ENCODE measurements at regions not wholly inside any gene's neighbourhood (a gene's known extent, or its start where the extent isn't known, plus 50 kb on each side); places are given as distances from the start of the nearest gene placed in this dataset.

DNA sequence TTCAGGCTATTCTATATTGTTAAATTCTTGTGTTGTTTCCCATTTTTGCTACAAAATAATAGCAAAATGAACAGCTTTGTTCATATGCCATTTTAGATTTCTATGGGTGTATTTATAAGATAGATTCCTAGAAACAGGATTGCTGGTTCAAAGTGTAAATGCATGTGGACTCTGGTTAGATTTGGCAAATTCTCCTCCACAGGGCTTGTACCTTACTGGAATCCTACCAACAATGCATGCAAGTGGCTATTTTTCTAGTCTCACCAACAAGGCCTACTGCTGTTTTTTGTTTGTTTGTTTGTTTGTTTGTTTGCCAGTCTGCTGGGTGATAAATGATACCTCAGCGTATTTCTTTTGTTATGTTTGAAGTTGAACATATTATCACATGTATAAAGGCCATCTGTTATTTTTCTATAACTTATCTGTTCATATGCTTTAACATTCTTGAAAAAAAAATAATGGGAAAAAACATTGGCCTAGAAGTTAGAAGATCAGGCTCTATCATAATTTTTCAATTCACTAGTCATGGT lies 87.1 kb upstream of the AHR start (continued):
- TF ChIP-seq, protein P1, sequence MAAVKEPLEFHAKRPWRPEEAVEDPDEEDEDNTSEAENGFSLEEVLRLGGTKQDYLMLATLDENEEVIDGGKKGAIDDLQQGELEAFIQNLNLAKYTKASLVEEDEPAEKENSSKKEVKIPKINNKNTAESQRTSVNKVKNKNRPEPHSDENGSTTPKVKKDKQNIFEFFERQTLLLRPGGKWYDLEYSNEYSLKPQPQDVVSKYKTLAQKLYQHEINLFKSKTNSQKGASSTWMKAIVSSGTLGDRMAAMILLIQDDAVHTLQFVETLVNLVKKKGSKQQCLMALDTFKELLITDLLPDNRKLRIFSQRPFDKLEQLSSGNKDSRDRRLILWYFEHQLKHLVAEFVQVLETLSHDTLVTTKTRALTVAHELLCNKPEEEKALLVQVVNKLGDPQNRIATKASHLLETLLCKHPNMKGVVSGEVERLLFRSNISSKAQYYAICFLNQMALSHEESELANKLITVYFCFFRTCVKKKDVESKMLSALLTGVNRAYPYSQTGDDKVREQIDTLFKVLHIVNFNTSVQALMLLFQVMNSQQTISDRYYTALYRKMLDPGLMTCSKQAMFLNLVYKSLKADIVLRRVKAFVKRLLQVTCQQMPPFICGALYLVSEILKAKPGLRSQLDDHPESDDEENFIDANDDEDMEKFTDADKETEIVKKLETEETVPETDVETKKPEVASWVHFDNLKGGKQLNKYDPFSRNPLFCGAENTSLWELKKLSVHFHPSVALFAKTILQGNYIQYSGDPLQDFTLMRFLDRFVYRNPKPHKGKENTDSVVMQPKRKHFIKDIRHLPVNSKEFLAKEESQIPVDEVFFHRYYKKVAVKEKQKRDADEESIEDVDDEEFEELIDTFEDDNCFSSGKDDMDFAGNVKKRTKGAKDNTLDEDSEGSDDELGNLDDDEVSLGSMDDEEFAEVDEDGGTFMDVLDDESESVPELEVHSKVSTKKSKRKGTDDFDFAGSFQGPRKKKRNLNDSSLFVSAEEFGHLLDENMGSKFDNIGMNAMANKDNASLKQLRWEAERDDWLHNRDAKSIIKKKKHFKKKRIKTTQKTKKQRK (IDR thresholded peaks at IDR 0.05; ENCODE audit: low read length) = no peak
- TF ChIP-seq ARID2 (CRISPR knock-in tag; IDR thresholded peaks at IDR 0.05; ENCODE audit: borderline replicate concordance) = no peak
- no peak for TF ChIP-seq SRSF4 (IDR thresholded peaks at IDR 0.05; ENCODE audit: low read depth, low read length, poor library complexity, severe bottlenecking)
- no peak for TF ChIP-seq MTF2 (CRISPR knock-in tag; IDR thresholded peaks at IDR 0.05; ENCODE audit: borderline replicate concordance)
- peak; percentile 53; the same call in 1 of the 2 replicates for TF ChIP-seq ZBTB37 (CRISPR knock-in tag; IDR thresholded peaks at IDR 0.05)
- no peak for TF ChIP-seq THAP7 (CRISPR knock-in tag; IDR thresholded peaks at IDR 0.05)

DNA sequence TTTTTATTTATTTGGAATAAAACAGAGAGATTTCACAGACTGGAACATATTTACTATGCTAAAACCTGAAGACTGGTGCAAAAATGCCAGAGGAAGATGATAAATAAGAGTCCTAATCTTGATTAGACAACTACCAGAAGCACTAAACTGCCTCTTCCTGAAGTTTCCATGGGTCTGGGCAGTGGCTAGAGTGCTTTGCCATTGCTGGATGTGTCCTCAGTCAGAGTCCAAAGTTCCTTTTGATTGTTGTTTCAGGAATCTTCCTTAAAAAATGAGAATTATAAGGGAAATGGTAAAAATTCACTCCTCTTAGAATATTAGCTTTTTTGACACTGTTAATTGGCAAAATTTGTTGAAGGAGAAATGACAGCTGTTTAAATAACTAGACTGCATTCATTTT lies 86.3 kb upstream of the AHR start:
- ChIA-PET POLR2A (no interaction called here), CTCF (ENCODE audit: low intra/inter-chr PET ratio, low total read pairs) (no interaction called here)
- in situ Hi-C loops (cut with HindIII; ENCODE audit: extremely low pct_ligation_motif_present, low pct_unique_long_range_greater_than_20kb) (no loop called here), intact Hi-C loops (cut with micrococcal nuclease; ENCODE audit: unreplicated experiment) (no loop called here)
- H3K79me2 ChIP-seq (ENCODE audit: insufficient read depth, low read length) = no peaks in the 10 kb centered on the region
- DNase-seq (ENCODE audit: low spot score) (peak; percentile 48), FAIRE-seq (no peak), ATAC-seq (peak; percentile 62; the same call in 1 of the 3 replicates)
- H2AFZ ChIP-seq (ENCODE audit: low read length) = no peak overlapping the region
- no peaks in the 10 kb centered on the region for H3K36me3 ChIP-seq (replicated peaks in 1 of 2; ENCODE audit: control insufficient read depth in 1 of 2, insufficient read depth in 2 of 2, low read length in 2 of 2)
- no TSS peak for BruUV-seq (replicated peaks)
- no peaks in the 10 kb centered on the region for H3K9me3 ChIP-seq (ENCODE audit: low read length)
- peaks cover 27% of the 10 kb centered on the region for H3K4me1 ChIP-seq (ENCODE audit: insufficient read depth, low read length)
- no peak overlapping the region for H3K4me3 ChIP-seq (replicated peaks in 1 of 3; ENCODE audit: insufficient read depth in 1 of 3, low read depth in 2 of 3, low read length in 3 of 3)
- H3K27ac ChIP-seq (ENCODE audit: extremely low read length, insufficient read depth, low read length) = no peak overlapping the region
- H3K9ac ChIP-seq (ENCODE audit: insufficient read depth, low read depth, low read length) = no peak overlapping the region
- no peaks in the 10 kb centered on the region for H4K20me1 ChIP-seq (ENCODE audit: insufficient read depth, low read length)
- no peaks in the 10 kb centered on the region for H3K27me3 ChIP-seq (ENCODE audit: control insufficient read depth in 1 of 2, insufficient read depth in 2 of 2, low read length in 2 of 2)
- peak overlapping the region; percentile 36 for H3K4me2 ChIP-seq (ENCODE audit: low read depth, low read length)
- TF ChIP-seq KIAA2018 (CRISPR knock-in tag; IDR thresholded peaks at IDR 0.05; ENCODE audit: borderline replicate concordance) (no peak), FOSL2 (CRISPR knock-in tag; IDR thresholded peaks at IDR 0.05) (no peak), KMT2B (CRISPR knock-in tag; IDR thresholded peaks at IDR 0.05) (no peak)

All from HepG2 (cell line).